ENCODE measurements at regions not wholly inside any gene's neighbourhood (a gene's known extent, or its start where the extent isn't known, plus 50 kb on each side); places are given as distances from the start of the nearest gene placed in this dataset.

DNA sequence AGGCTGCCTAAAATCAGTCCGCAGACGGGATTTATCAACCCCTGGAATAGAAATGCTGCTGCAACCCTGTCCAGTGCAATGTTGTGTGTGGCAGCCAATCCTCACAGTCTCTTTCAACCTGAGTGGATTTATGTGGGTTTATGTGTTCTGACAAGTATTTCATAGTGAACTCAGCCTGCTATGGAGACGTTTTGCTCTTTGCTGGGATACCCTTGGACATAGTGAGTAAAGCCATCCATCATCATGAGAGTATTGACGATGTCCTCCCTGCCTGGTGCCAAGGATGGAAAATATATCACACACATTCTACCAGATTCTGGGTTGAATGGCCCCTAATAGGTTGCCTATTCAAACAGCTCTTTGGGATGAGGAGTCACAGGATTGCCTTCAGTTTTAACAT, 219.1 kb downstream of the SOCS6 start:
- H3K36me3 ChIP-seq (ENCODE audit: control insufficient read depth in 2 of 2, insufficient read depth in 2 of 2, low read length in 2 of 2) = no peaks in the 10 kb centered on the region
- H3K27me3 ChIP-seq (ENCODE audit: control insufficient read depth in 1 of 2, insufficient read depth in 2 of 2, low read length in 2 of 2) = peaks cover 0 to 5% of the 10 kb centered on the region in 2 donors
- no peak overlapping the region for H3K4me3 ChIP-seq (ENCODE audit: low read length in 2 of 2)
- no peaks in the 10 kb centered on the region for H3K4me1 ChIP-seq (ENCODE audit: control insufficient read depth, insufficient read depth, low read length)
- H3K9ac ChIP-seq (ENCODE audit: low read length in 2 of 2) = no peak overlapping the region
- H3K27ac ChIP-seq (ENCODE audit: low read length) = no peak overlapping the region
- H3K9me3 ChIP-seq (ENCODE audit: control insufficient read depth in 2 of 2, low read length in 2 of 2) = no peaks in the 10 kb centered on the region

DNA sequence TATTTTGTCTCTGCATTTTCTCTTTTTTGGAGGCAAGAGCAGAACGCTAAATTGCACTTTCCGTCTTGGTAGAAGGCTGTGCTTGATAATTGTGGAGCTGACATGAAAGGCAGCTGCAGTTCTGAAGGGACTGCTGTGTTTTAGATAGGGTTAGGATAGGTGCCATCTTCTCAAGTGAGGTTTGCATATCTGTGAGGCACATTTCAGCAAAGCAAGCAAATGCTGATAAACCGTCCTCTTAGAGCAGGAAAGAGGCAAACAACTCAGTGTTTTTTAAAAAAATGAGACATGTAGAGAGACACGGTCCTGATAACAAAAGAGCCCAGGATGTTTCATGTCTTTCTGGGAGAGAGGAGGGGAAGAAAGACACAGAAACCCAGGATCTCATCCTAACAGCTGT, 217.7 kb downstream of the SOCS6 start:
- H3K27me3 ChIP-seq (ENCODE audit: control insufficient read depth in 1 of 2, insufficient read depth in 2 of 2, low read length in 2 of 2) = peaks cover 0 to 5% of the 10 kb centered on the region in 2 donors
- no peak overlapping the region for H3K27ac ChIP-seq (ENCODE audit: low read length)
- H3K9ac ChIP-seq (ENCODE audit: low read length in 2 of 2) = no peak overlapping the region
- no peaks in the 10 kb centered on the region for H3K4me1 ChIP-seq (ENCODE audit: control insufficient read depth, insufficient read depth, low read length)
- H3K4me3 ChIP-seq (ENCODE audit: low read length in 2 of 2) = no peak overlapping the region
- no peaks in the 10 kb centered on the region for H3K9me3 ChIP-seq (ENCODE audit: control insufficient read depth in 2 of 2, low read length in 2 of 2)
- no peaks in the 10 kb centered on the region for H3K36me3 ChIP-seq (ENCODE audit: control insufficient read depth in 2 of 2, insufficient read depth in 2 of 2, low read length in 2 of 2)

DNA sequence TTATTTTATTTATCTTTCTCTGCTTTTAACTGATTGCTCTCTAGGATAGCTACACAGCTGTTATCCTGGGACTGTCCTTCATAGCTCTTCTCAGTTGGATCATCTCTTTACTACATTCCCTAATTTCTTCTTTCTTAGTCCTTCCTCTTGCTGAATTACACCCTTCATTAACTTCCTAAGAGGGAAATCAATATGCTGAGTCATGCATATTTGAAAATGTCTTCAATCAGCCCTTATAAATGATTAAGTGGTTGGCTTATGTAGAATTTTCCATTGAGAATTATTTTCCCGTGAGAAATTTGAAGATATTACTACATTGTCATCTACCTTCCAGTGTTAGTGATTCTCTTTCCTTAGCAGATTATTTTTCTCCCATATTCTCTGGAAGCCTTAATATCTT, 214.2 kb downstream of the SOCS6 start:
- H3K4me3 ChIP-seq (ENCODE audit: low read length in 2 of 2) = no peak overlapping the region
- H3K27me3 ChIP-seq (ENCODE audit: control insufficient read depth in 1 of 2, insufficient read depth in 2 of 2, low read length in 2 of 2) = peaks cover 0 to 4% of the 10 kb centered on the region in 2 donors
- H3K36me3 ChIP-seq (ENCODE audit: control insufficient read depth in 2 of 2, insufficient read depth in 2 of 2, low read length in 2 of 2) = no peaks in the 10 kb centered on the region

DNA sequence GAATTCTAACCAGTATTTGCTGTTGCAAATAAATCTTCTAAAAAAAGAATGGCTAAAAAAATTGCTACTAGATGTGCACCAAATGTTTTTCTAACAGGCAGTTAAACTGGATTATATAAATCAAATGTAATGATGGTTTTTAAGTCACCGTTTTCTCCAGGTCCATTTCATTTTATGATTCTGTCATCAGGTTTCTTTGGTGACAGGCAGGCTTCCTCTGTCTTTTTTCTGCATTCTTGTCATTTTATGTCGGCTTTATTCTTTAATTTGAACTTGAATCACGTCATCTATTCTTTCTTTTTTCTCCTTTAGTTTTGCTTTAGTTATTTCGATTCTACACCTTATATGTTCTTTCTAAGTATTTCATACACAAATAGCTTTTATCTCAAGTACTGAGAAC, 212.5 kb downstream of the SOCS6 start:
- H3K27me3 ChIP-seq (ENCODE audit: control insufficient read depth in 1 of 2, insufficient read depth in 2 of 2, low read length in 2 of 2) = no peaks in the 10 kb centered on the region
- no peak overlapping the region for H3K4me3 ChIP-seq (ENCODE audit: low read length in 2 of 2)
- no peaks in the 10 kb centered on the region for H3K36me3 ChIP-seq (ENCODE audit: control insufficient read depth in 2 of 2, insufficient read depth in 2 of 2, low read length in 2 of 2)
- no peaks in the 10 kb centered on the region for H3K9me3 ChIP-seq (ENCODE audit: control insufficient read depth in 2 of 2, low read length in 2 of 2)
- no peaks in the 10 kb centered on the region for H3K4me1 ChIP-seq (ENCODE audit: control insufficient read depth, insufficient read depth, low read length)
- no peak overlapping the region for H3K9ac ChIP-seq (ENCODE audit: low read length in 2 of 2)
- H3K27ac ChIP-seq (ENCODE audit: low read length) = no peak overlapping the region

More for the DNA sequence above, 214.2 kb downstream of the SOCS6 start:
- no peaks in the 10 kb centered on the region for H3K9me3 ChIP-seq (ENCODE audit: control insufficient read depth in 2 of 2, low read length in 2 of 2)
- no peaks in the 10 kb centered on the region for H3K4me1 ChIP-seq (ENCODE audit: control insufficient read depth, insufficient read depth, low read length)
- H3K9ac ChIP-seq (ENCODE audit: low read length in 2 of 2) = no peak overlapping the region
- H3K27ac ChIP-seq (ENCODE audit: low read length) = no peak overlapping the region

DNA sequence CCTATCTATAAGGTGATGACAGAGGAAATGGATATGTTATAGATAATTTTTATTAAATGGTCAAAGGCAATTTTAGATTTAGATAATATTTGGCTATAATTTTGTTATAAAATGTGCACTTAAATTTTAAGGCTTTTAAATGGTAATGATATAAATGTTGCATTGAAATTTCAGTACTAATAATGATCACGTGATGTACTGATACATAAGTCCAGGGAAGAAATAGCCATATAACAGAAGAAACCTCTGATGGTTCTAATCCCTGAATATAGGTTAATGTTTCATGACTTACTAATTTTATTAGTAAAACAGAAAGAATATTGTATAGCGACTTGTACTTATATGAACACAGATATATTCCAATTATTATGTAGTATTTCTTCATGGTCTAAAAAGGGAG, 211.9 kb downstream of the SOCS6 start:
- Histone ChIP-seq H3K9me3 (ENCODE audit: control insufficient read depth in 2 of 2, low read length in 2 of 2) (no peaks in the 10 kb centered on the region), H3K27ac (ENCODE audit: low read length) (no peak overlapping the region), H3K27me3 (ENCODE audit: control insufficient read depth in 1 of 2, insufficient read depth in 2 of 2, low read length in 2 of 2) (no peaks in the 10 kb centered on the region), H3K9ac (ENCODE audit: low read length in 2 of 2) (no peak overlapping the region), H3K36me3 (ENCODE audit: control insufficient read depth in 2 of 2, insufficient read depth in 2 of 2, low read length in 2 of 2) (no peaks in the 10 kb centered on the region), H3K4me3 (ENCODE audit: low read length in 2 of 2) (no peak overlapping the region), H3K4me1 (ENCODE audit: control insufficient read depth, insufficient read depth, low read length) (no peaks in the 10 kb centered on the region)

DNA sequence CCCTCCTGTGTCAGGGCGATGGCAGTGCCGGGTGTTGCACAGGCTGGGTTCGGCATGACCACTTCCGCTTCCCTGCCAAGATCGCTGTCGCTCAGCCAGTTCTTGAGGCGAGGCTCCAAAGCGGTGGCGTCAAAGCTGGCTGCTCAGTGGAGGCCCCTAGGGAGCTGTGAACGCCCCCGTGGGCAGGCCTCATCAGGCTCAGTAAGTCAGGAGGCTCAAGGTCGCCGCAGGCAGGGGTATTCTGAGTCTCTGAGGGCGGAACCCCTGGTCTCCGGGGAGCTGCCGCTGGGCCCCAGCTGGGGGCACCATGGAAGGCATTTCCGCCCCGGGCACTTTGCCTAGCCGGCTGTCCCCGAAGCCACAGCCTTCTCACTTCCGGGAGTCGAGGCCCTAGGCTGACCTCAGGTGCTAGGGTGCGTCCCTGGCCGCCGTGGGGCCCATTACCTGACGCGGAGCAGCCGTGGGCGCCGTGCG, 210.4 kb downstream of the SOCS6 start:
- Histone ChIP-seq H3K27ac (ENCODE audit: low read length) (no peak overlapping the region), H3K9ac (ENCODE audit: low read length in 2 of 2) (no peak overlapping the region), H3K4me3 (ENCODE audit: low read length in 2 of 2) (no peak overlapping the region), H3K4me1 (ENCODE audit: control insufficient read depth, insufficient read depth, low read length) (no peaks in the 10 kb centered on the region), H3K9me3 (ENCODE audit: control insufficient read depth in 2 of 2, low read length in 2 of 2) (no peaks in the 10 kb centered on the region), H3K27me3 (ENCODE audit: control insufficient read depth in 1 of 2, insufficient read depth in 2 of 2, low read length in 2 of 2) (no peaks in the 10 kb centered on the region), H3K36me3 (ENCODE audit: control insufficient read depth in 2 of 2, insufficient read depth in 2 of 2, low read length in 2 of 2) (no peaks in the 10 kb centered on the region)

DNA sequence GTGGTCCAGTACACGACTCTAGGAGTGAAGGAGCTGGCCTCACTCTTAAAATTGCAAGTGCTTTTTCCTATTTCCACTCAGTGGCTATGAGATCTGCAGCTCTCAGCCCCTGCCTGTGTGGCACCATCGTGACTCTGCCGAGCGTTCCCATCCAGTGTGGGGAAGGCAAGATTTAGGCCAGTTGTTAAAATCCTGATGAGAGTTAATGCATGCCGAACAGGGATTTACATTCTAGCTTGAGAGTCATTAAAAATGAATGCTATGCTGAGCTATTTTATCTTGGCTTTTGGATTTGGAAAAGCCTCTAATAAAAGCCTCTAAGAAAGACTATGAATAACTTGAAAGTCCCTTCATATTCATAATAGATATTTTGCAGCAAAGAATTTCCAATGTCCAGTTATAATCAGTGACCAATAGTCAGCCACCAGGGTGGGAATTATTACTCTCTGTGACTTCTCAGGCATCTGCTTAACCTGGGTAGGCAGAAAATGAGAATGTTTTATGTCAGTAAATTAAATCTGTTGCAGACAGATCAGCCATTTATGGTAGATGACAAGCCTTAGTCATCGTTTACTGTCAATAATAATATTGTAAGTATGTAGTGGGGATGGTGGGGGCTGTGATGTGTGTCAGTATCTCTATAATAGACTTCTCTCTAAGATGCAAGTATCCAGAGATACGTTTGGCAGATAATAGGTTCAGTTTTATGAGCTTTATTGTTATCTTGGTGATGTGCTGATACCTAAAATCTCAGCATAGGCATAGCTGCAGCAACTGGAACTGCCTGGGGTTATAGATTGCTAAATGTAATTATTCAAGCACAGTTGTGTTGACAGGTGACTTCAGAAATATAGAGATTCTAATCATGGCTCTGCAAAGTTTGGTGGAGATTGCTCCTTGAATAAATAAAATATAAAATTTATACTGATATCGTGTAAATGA, 207.8 kb downstream of the SOCS6 start:
- no peaks in the 10 kb centered on the region for H3K4me1 ChIP-seq (ENCODE audit: control insufficient read depth, insufficient read depth, low read length)
- no peaks in the 10 kb centered on the region for H3K27me3 ChIP-seq (ENCODE audit: control insufficient read depth in 1 of 2, insufficient read depth in 2 of 2, low read length in 2 of 2)
- H3K36me3 ChIP-seq (ENCODE audit: control insufficient read depth in 2 of 2, insufficient read depth in 2 of 2, low read length in 2 of 2) = no peaks in the 10 kb centered on the region
- H3K4me3 ChIP-seq (ENCODE audit: low read length in 2 of 2) = no peak overlapping the region
- H3K9me3 ChIP-seq (ENCODE audit: control insufficient read depth in 2 of 2, low read length in 2 of 2) = no peaks in the 10 kb centered on the region
- H3K27ac ChIP-seq (ENCODE audit: low read length) = no peak overlapping the region
- H3K9ac ChIP-seq (ENCODE audit: low read length in 2 of 2) = no peak overlapping the region

DNA sequence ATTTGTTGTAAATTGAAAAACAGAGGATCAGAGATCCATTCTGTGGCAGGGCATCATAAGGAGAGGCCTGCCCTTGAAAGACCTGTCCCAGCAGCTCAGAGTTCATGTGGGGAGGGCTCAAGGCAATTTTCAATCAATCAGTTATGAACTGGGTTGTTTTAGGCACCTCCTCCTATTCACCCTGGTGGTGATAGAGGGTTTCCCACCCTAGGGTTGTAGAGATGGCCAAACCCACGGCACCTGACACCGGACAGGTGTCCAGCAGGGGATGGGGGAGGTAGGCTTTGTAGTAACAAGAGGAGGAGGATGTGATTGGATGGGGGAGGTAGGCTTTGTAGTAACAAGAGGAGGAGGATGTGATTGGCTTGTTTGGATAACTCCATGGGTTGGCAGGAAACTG, 205.7 kb downstream of the SOCS6 start:
- Histone ChIP-seq H3K9me3 (ENCODE audit: control insufficient read depth in 2 of 2, low read length in 2 of 2) (no peaks in the 10 kb centered on the region), H3K27me3 (ENCODE audit: control insufficient read depth in 1 of 2, insufficient read depth in 2 of 2, low read length in 2 of 2) (no peaks in the 10 kb centered on the region)

DNA sequence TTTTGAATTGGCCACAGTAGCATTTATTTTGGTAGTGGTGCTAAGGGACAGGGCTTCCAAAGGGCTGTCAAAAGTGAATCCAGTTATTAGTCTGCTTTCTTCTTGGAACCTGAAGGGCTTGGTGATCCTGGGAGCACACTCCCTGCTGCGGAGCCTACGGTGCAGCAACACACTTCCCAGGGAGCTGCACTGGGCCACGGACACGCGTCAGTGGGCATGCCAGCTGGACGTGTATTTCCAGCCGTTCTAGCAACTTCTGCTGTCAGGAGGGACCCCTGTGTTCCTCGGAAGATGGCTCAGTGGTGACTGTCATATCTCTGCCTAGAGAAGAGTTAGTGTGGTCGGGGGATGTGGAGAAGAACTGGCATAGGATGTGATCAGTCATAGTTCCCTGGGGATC, 204.6 kb downstream of the SOCS6 start:
- no peak overlapping the region for H3K4me3 ChIP-seq (ENCODE audit: low read length in 2 of 2)
- no peaks in the 10 kb centered on the region for H3K4me1 ChIP-seq (ENCODE audit: control insufficient read depth, insufficient read depth, low read length)
- no peaks in the 10 kb centered on the region for H3K27me3 ChIP-seq (ENCODE audit: control insufficient read depth in 1 of 2, insufficient read depth in 2 of 2, low read length in 2 of 2)
- no peak overlapping the region for H3K9ac ChIP-seq (ENCODE audit: low read length in 2 of 2)
- H3K9me3 ChIP-seq (ENCODE audit: control insufficient read depth in 2 of 2, low read length in 2 of 2) = no peaks in the 10 kb centered on the region
- H3K27ac ChIP-seq (ENCODE audit: low read length) = no peak overlapping the region
- no peaks in the 10 kb centered on the region for H3K36me3 ChIP-seq (ENCODE audit: control insufficient read depth in 2 of 2, insufficient read depth in 2 of 2, low read length in 2 of 2)

More for the DNA sequence above, 205.7 kb downstream of the SOCS6 start:
- Histone ChIP-seq H3K9ac (ENCODE audit: low read length in 2 of 2) (no peak overlapping the region), H3K4me1 (ENCODE audit: control insufficient read depth, insufficient read depth, low read length) (no peaks in the 10 kb centered on the region), H3K27ac (ENCODE audit: low read length) (no peak overlapping the region), H3K36me3 (ENCODE audit: control insufficient read depth in 2 of 2, insufficient read depth in 2 of 2, low read length in 2 of 2) (no peaks in the 10 kb centered on the region), H3K4me3 (ENCODE audit: low read length in 2 of 2) (no peak overlapping the region)

DNA sequence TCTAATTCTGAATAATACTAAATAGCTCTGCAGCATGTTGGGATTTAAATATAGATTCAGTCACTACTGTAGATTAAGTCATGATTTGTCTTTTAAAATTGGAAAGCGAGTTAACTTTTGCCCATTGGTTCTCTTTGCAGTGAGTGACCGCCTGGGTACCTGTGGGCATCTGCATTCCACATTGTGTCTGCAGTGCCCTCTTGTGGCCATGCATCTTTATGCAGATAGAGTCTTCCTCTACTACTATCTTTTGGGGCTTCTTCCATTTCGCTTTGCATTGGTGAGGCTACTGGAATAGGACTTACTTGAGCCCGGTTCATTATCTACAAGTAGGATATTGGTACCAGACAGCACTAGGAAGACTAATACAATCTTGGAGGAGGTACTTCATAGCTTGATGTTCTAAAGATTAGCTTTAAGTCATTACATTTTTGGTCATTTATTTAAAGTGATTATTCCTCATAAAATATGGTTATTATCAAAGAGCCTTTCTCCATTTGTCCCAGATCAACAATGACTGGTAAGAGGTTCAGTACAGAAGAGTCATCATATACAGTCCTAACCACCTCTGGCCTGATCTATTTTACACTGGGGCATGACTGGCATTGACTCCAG, 203.0 kb downstream of the SOCS6 start:
- Histone ChIP-seq H3K9me3 (ENCODE audit: control insufficient read depth in 2 of 2, low read length in 2 of 2) (no peaks in the 10 kb centered on the region), H3K9ac (ENCODE audit: low read length in 2 of 2) (no peak overlapping the region), H3K27me3 (ENCODE audit: control insufficient read depth in 1 of 2, insufficient read depth in 2 of 2, low read length in 2 of 2) (no peaks in the 10 kb centered on the region), H3K36me3 (ENCODE audit: control insufficient read depth in 2 of 2, insufficient read depth in 2 of 2, low read length in 2 of 2) (no peaks in the 10 kb centered on the region), H3K27ac (ENCODE audit: low read length) (no peak overlapping the region), H3K4me1 (ENCODE audit: control insufficient read depth, insufficient read depth, low read length) (no peaks in the 10 kb centered on the region), H3K4me3 (ENCODE audit: low read length in 2 of 2) (no peak overlapping the region)
